GM13977 (cell line): ENCODE measurements at regions not wholly inside any gene's neighbourhood (a gene's known extent, or its start where the extent isn't known, plus 50 kb on each side); places are given as distances from the start of the nearest gene placed in this dataset.

Source experiments
- DNase-seq: peaks from one replicate; pipeline ENCODE4 v3.0.0; 2012; ENCODE audit warnings: low spot score
- in situ Hi-C: fragments of 300-500 bp; cut with MboI; formaldehyde crosslinking; loops from one replicate; pipeline ENCODE4 v1.12.0; 2022; ENCODE audit warnings: low sequenced_read_pairs, low pct_unique_long_range_greater_than_20kb, mixed read lengths, inconsistent platforms; ENCODE audit not compliant: unreplicated experiment
- TF ChIP-seq, protein P1 (sequence below): IDR thresholded peaks from 2 replicates; pipeline ENCODE4 v1.5.1; 2012; ENCODE audit warnings: mild to moderate bottlenecking, control low read depth; ENCODE audit not compliant: insufficient read depth; ENCODE audit errors: extremely low read depth, missing control alignments

DNA sequence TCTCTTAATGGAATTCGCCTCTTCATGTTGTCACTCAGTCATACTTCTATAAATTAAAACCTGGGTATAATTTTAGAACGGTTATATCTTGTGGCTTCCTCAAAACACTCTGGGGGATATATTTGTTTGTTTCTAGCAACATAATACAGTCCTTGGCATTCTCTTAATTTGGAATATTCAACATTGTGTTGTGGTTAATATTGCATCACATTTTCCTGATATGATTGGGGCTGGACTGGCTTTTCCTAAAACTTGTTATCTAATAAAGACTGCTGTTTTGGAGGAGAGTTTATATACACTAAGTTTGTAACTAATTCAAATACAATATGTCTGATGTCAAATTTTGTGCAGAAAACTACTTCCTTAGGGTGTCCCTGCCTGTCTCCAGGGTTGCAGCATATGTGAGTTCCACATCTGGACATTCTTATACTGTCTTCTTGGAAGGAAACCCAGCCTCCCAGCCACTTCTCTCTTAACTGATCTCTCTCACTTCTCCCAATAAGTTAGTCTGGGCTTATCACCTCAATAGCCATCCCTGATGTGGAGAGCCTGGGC, 892.6 kb downstream of the MRPL39 start:
- in situ Hi-C loops = no loop called here
- no peak for DNase-seq
- TF ChIP-seq, protein P1, sequence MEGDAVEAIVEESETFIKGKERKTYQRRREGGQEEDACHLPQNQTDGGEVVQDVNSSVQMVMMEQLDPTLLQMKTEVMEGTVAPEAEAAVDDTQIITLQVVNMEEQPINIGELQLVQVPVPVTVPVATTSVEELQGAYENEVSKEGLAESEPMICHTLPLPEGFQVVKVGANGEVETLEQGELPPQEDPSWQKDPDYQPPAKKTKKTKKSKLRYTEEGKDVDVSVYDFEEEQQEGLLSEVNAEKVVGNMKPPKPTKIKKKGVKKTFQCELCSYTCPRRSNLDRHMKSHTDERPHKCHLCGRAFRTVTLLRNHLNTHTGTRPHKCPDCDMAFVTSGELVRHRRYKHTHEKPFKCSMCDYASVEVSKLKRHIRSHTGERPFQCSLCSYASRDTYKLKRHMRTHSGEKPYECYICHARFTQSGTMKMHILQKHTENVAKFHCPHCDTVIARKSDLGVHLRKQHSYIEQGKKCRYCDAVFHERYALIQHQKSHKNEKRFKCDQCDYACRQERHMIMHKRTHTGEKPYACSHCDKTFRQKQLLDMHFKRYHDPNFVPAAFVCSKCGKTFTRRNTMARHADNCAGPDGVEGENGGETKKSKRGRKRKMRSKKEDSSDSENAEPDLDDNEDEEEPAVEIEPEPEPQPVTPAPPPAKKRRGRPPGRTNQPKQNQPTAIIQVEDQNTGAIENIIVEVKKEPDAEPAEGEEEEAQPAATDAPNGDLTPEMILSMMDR = no peak

DNA sequence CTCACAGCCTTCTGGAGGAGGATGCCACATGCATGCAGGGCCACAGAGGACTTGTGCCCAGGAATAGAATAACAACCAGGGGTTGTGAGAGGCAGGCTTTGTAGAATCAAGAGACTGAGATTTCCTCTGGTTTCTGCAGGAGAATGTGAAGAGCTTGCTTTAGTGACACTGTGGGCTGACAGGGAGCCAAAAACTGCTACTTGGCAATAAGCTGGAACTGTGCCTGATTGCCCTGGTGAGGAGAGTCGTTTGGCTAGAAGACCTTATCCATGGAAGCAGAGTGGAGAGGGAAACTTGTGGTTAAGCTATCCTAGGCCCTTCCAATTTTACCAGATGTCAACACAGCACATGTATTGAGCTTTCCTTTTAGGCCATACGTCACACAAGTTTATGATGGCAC, 902.1 kb downstream of the MRPL39 start:
- TF ChIP-seq, protein P1 = no peak
- DNase-seq = no peak
- in situ Hi-C loops = no loop called here

DNA sequence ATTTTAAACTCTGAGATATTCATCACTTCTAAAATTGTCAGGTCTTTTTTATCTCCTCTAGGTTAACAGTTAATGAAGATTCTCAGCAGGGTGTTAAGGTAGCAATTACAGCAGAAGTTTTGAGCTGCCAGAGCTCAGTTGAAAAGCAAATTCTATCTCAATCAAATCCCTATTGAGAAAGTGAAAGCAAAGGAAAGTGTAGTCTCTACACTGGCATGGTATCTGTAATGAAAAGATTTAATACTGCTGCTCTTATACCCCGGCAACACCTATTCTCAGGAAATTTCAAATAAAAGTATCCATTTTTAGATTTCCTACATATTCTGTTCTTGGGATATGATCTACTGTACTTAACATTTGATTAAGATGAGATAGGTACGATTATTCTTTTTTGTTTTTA, 913.5 kb downstream of the MRPL39 start:
- TF ChIP-seq, protein P1 = no peak
- no peak for DNase-seq
- in situ Hi-C loops = no loop called here

DNA sequence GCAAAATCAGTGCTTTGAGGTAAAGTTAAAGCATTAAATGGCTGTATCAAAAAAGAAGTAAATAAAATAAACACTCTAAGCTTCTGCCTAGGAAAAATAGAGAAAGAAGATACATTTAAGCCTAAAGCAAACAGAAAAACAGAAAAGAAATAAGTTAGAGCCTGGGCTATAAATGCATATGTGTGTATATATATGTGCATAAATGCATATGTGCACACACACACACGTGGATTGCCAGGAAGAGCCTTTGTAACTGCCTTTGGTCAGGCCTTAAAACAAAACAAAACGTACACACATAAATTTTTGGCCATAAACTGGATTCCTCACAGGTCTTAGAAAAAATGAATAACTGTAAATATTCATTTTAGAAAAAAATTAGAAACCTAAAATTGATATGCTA, 925.8 kb downstream of the MRPL39 start:
- no peak for DNase-seq
- in situ Hi-C loops = no loop called here
- TF ChIP-seq, protein P1 = no peak

DNA sequence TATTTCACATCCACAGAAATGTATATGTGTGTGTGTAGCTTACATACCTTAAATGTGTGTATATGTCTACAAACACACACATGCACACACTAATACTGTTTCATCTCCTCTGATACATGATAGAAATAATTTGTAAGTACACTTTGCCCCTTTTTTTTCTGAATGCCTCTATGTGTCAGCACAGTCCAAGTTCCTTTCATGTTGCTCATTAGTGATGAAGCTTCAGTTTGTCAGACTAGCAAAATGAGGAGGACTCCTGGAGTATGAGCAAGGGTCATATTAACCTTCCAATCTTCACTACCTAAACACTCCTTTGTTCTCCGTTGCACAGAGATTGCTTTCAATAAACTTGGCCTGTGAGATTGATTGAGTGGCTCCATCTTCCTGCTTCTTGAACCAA, 935.4 kb downstream of the MRPL39 start:
- in situ Hi-C loops = no loop called here
- no peak for DNase-seq
- TF ChIP-seq, protein P1 = no peak

DNA sequence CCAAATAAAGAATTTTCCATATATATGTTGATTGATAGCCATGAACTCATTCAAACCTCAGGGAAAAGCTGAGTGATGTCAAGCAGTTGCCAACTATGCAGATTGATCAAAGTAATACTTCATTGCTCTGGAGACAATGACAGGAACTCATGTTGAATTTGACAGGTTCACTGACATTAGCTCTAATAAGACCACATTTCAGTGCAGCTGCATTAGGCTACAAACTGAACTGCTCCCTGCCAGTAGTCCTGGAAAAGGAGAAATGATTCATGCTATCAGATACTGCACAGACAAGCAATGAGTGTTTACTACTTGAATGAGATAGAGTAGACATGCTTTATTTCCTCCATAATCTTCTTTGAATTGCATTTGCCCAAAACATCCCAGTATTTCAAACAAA, 948.4 kb downstream of the MRPL39 start:
- no peak for DNase-seq
- in situ Hi-C loops = no loop called here
- TF ChIP-seq, protein P1 = no peak

DNA sequence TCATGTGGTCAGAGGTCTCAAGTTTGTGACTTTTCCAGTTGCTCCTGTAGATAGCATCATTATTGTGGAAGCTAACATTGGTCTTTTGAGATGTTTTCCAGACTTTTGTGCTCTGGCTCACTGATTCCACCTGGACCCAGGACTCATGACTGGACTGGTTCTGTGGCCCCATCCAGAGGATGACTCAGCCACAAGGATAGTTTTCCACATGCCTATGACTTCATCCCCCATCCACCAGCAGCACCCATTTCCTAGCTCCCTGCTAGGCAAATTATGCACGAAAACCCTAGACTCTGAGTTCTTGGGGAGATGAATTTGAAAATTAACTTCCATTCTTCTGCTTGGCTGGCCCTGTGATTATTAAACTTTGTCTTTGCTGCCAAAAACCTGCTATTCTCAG, 949.3 kb downstream of the MRPL39 start:
- in situ Hi-C loops = no loop called here
- DNase-seq = no peak
- TF ChIP-seq, protein P1 = no peak
